ENCODE measurements at regions not wholly inside any gene's neighbourhood (a gene's known extent, or its start where the extent isn't known, plus 50 kb on each side); places are given as distances from the start of the nearest gene placed in this dataset.

DNA sequence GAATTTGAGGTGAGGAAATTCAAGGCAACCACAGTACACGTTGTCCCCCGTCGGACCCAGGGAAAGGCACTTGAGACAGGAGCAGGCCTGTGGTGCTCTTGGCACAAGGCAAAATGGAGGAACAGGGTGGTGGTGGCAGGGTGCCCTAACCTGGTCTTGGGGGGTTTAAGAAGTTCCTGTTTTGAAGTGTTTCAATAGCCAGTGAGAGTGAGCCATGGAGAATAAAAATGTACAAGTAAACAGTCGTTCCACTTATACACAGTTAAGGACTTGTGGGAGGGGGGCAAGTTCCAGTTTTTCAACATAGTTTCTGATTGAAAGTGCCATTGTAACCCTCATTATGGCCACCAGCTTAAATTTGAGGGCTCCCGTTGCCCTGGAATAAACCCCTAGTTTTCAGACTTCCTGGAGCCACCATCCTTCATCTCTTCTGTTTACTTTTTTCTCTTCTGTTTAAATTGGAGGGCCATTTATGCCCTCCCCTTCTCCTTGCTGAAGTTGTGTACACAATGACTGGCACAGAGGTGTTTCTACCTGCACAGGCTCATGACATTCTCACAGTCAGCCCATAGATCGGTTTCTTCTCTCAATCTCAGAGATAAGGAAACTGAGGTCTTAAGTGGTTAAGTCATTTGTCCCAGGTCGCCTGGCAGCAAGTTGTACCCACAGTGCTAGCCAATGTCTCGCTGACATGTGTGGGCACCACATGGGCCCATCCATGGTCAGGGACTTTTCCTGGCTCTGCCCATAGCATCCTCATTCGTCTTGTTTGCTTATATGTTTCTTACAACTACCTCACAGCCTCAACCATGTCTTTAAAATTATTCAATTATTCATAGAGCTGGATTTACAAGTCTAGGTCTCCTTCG is 66.0 kb upstream of the ST3GAL5 start:
- 96% methylated on average over 10 of the region's 10 CpGs for WGBS
- Histone ChIP-seq H3K4me3 (ENCODE audit: low read length) (no peak overlapping the region), H3K9ac (ENCODE audit: low read depth, low read length) (no peak overlapping the region), H3K4me1 (ENCODE audit: insufficient read depth, low read length) (peaks cover 19% of the 10 kb centered on the region), H3K27me3 (ENCODE audit: insufficient read depth, low read length) (no peaks in the 10 kb centered on the region), H3K36me3 (ENCODE audit: insufficient read depth, low read length) (no peaks in the 10 kb centered on the region), H3K9me3 (ENCODE audit: insufficient read depth, low read depth, low read length) (no peaks in the 10 kb centered on the region), H3K27ac (ENCODE audit: low read depth, low read length) (no peak overlapping the region)

GRCh38 chr2:85954192-85954589 is 65.4 kb upstream of the ST3GAL5 start:
- no peaks in the 10 kb centered on the region for H3K27me3 ChIP-seq (ENCODE audit: insufficient read depth, low read length)
- no peaks in the 10 kb centered on the region for H3K36me3 ChIP-seq (ENCODE audit: insufficient read depth, low read length)
- no peak overlapping the region for H3K27ac ChIP-seq (ENCODE audit: low read depth, low read length)
- peaks cover 19% of the 10 kb centered on the region for H3K4me1 ChIP-seq (ENCODE audit: insufficient read depth, low read length)
- no peak overlapping the region for H3K4me3 ChIP-seq (ENCODE audit: low read length)
- H3K9ac ChIP-seq (ENCODE audit: low read depth, low read length): no peak overlapping the region
- WGBS: 95% methylated on average over 4 of the region's 4 CpGs
- H3K9me3 ChIP-seq (ENCODE audit: insufficient read depth, low read depth, low read length): no peaks in the 10 kb centered on the region

DNA sequence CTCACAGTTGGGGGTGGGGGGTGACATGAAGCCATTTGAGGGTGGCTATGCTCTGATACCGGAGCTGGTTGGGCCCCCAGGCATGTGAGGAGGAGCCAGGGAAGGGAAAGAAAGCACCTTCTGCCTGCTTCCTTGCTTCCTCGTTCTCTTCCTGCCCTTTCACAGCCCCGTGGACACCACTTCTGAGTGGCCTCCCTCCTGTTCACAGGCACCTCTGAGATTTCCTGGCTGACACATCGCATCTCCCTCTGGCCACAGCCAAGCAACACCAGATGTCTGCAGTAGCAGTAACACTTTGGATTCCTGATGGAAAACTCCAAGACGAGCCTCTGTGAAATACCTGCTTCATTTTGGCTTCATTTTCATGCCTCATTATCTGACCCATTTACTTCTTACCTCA is 64.7 kb upstream of the ST3GAL5 start:
- Histone ChIP-seq H3K4me1 (ENCODE audit: insufficient read depth, low read length) (peaks cover 19% of the 10 kb centered on the region), H3K27me3 (ENCODE audit: insufficient read depth, low read length) (no peaks in the 10 kb centered on the region), H3K27ac (ENCODE audit: low read depth, low read length) (no peak overlapping the region), H3K4me3 (ENCODE audit: low read length) (no peak overlapping the region), H3K36me3 (ENCODE audit: insufficient read depth, low read length) (no peaks in the 10 kb centered on the region), H3K9me3 (ENCODE audit: insufficient read depth, low read depth, low read length) (peaks cover under 1% of the 10 kb centered on the region; the same call in 1 of the 2 replicates), H3K9ac (ENCODE audit: low read depth, low read length) (no peak overlapping the region)
- WGBS: 82% methylated on average over 5 of the region's 5 CpGs

- WGBS: 91% methylated on average over 8 of the region's 8 CpGs
- Histone ChIP-seq H3K27ac (ENCODE audit: low read depth, low read length) (no peak overlapping the region), H3K9me3 (ENCODE audit: insufficient read depth, low read depth, low read length) (peaks cover 9% of the 10 kb centered on the region)
Observed at GRCh38 chr2:85952196-85952734, 63.5 kb upstream of the ST3GAL5 start.

DNA sequence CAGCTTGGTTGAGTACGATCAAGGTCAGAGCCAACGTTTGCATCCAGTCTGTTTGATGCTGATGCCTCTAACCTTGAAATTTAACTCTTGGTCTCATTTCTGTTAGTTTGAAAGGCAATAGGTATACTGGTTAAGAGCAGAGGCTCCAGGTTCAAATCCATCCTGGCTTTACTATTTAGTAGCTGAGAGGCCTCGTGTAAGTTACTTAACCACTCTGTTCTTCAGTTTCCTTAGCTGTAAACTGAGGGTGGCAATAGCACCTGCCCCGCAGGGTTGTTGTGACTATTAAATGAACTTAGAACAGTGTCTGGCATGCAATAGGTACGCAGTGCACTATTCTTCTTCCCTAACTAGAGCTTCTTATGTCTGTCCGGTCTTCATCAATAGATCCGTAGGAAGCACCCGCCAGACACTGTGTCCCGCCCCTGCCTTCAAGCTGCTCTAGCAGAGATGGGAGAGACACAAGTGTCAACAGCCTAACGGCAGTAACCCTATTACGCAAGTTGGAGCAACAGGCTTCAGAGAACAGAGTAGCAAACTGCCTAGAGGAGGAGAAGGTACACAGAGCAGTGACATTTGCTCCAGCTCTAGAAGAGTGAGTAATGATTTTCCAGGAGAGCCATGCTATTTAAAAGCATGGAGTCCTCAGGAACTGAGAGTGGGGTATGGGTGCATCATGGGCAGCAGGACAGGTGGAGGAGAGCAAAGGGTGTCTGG is 62.7 kb upstream of the ST3GAL5 start:
- no peak overlapping the region for H3K9ac ChIP-seq (ENCODE audit: low read depth, low read length)
- H3K27me3 ChIP-seq (ENCODE audit: insufficient read depth, low read length): no peaks in the 10 kb centered on the region
- no peak overlapping the region for H3K27ac ChIP-seq (ENCODE audit: low read depth, low read length)
- H3K9me3 ChIP-seq (ENCODE audit: insufficient read depth, low read depth, low read length): peaks cover 9% of the 10 kb centered on the region
- 0 out of 2 replicates have a peak, but pooled peaks cover 7% of the 10 kb centered on the region for H3K4me1 ChIP-seq (ENCODE audit: insufficient read depth, low read length)
- no peaks in the 10 kb centered on the region for H3K36me3 ChIP-seq (ENCODE audit: insufficient read depth, low read length)
- WGBS: 93% methylated on average over 11 of the region's 11 CpGs
- H3K4me3 ChIP-seq (ENCODE audit: low read length): no peak overlapping the region

More at GRCh38 chr2:85952196-85952734, 63.5 kb upstream of the ST3GAL5 start:
- H3K4me3 ChIP-seq (ENCODE audit: low read length): no peak overlapping the region
- no peak overlapping the region for H3K9ac ChIP-seq (ENCODE audit: low read depth, low read length)
- no peaks in the 10 kb centered on the region for H3K27me3 ChIP-seq (ENCODE audit: insufficient read depth, low read length)
- peaks cover 14% of the 10 kb centered on the region for H3K4me1 ChIP-seq (ENCODE audit: insufficient read depth, low read length)
- H3K36me3 ChIP-seq (ENCODE audit: insufficient read depth, low read length): no peaks in the 10 kb centered on the region

- 90% methylated on average over 4 of the region's 4 CpGs for WGBS
- Histone ChIP-seq H3K27ac (ENCODE audit: low read depth, low read length) (no peak overlapping the region), H3K27me3 (ENCODE audit: insufficient read depth, low read length) (no peaks in the 10 kb centered on the region), H3K4me3 (ENCODE audit: low read length) (no peak overlapping the region), H3K36me3 (ENCODE audit: insufficient read depth, low read length) (no peaks in the 10 kb centered on the region), H3K9ac (ENCODE audit: low read depth, low read length) (no peak overlapping the region), H3K9me3 (ENCODE audit: insufficient read depth, low read depth, low read length) (peaks cover 9% of the 10 kb centered on the region), H3K4me1 (ENCODE audit: insufficient read depth, low read length) (no peaks in the 10 kb centered on the region)
Observed at GRCh38 chr2:85950743-85951142, 62.0 kb upstream of the ST3GAL5 start.

DNA sequence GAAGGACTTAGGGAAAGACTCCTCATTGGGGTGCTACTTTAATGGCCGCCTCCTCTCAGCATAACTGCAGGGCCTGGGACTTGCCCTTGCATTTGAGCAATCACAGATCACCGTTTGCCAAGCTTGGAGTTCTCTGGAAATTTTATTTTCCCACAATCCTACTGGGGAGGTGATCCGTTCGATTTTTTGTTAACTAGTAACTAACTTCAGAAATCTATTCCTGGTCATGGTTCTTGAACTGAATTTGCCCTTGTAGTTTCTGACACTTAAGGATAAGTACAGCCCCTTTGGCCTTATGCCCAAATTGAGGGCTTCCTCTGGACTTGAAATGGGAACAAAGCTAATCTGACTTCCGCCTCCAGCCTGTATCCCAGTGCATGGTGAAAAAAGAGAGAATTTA is 60.5 kb upstream of the ST3GAL5 start:
- Histone ChIP-seq H3K4me1 (ENCODE audit: insufficient read depth, low read length) (no peaks in the 10 kb centered on the region), H3K36me3 (ENCODE audit: insufficient read depth, low read length) (no peaks in the 10 kb centered on the region), H3K9me3 (ENCODE audit: insufficient read depth, low read depth, low read length) (peaks cover 9% of the 10 kb centered on the region), H3K27me3 (ENCODE audit: insufficient read depth, low read length) (no peaks in the 10 kb centered on the region), H3K9ac (ENCODE audit: low read depth, low read length) (no peak overlapping the region), H3K4me3 (ENCODE audit: low read length) (no peak overlapping the region), H3K27ac (ENCODE audit: low read depth, low read length) (no peak overlapping the region)
- 97% methylated on average over 5 of the region's 5 CpGs for WGBS

GRCh38 chr2:85947593-85947992 is 58.8 kb upstream of the ST3GAL5 start:
- no peaks in the 10 kb centered on the region for H3K36me3 ChIP-seq (ENCODE audit: insufficient read depth, low read length)
- H3K9me3 ChIP-seq (ENCODE audit: insufficient read depth, low read depth, low read length): peaks cover 12% of the 10 kb centered on the region
- no peak overlapping the region for H3K4me3 ChIP-seq (ENCODE audit: low read length)
- no peak overlapping the region for H3K27ac ChIP-seq (ENCODE audit: low read depth, low read length)
- H3K9ac ChIP-seq (ENCODE audit: low read depth, low read length): no peak overlapping the region
- no peaks in the 10 kb centered on the region for H3K27me3 ChIP-seq (ENCODE audit: insufficient read depth, low read length)
- H3K4me1 ChIP-seq (ENCODE audit: insufficient read depth, low read length): no peaks in the 10 kb centered on the region

GRCh38 chr2:85945586-85945985 is 56.8 kb upstream of the ST3GAL5 start:
- no peaks in the 10 kb centered on the region for H3K4me1 ChIP-seq (ENCODE audit: insufficient read depth, low read length)
- peaks cover 29% of the 10 kb centered on the region for H3K9me3 ChIP-seq (ENCODE audit: insufficient read depth, low read depth, low read length)
- H3K4me3 ChIP-seq (ENCODE audit: low read length): no peak overlapping the region
- H3K9ac ChIP-seq (ENCODE audit: low read depth, low read length): no peak overlapping the region
- H3K36me3 ChIP-seq (ENCODE audit: insufficient read depth, low read length): no peaks in the 10 kb centered on the region
- H3K27me3 ChIP-seq (ENCODE audit: insufficient read depth, low read length): no peaks in the 10 kb centered on the region
- H3K27ac ChIP-seq (ENCODE audit: low read depth, low read length): no peak overlapping the region

DNA sequence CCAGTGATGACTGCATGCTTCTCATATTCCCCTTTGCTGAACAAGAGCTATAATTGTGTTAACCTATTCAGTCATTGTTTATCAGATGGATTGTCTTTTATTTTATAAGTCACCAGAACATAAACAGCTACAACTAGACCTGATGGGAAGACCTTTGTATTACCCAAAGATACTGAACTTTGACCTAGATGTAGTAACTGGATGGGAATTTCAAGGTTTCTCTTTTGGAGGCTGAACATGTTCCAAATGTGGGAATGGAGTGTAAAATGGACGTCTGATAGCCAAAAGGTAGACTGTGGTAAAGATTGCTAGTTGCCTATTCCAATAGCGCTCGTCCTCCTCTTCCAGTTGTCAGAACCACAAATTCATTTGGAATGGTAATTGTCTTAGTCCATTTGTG is 56.4 kb upstream of the ST3GAL5 start:
- Histone ChIP-seq H3K9ac (ENCODE audit: low read depth, low read length) (no peak overlapping the region), H3K27me3 (ENCODE audit: insufficient read depth, low read length) (no peaks in the 10 kb centered on the region), H3K9me3 (ENCODE audit: insufficient read depth, low read depth, low read length) (peaks cover 29% of the 10 kb centered on the region), H3K36me3 (ENCODE audit: insufficient read depth, low read length) (no peaks in the 10 kb centered on the region), H3K4me3 (ENCODE audit: low read length) (no peak overlapping the region), H3K27ac (ENCODE audit: low read depth, low read length) (no peak overlapping the region), H3K4me1 (ENCODE audit: insufficient read depth, low read length) (no peaks in the 10 kb centered on the region)
- WGBS: 89% methylated on average over 3 of the region's 3 CpGs

DNA sequence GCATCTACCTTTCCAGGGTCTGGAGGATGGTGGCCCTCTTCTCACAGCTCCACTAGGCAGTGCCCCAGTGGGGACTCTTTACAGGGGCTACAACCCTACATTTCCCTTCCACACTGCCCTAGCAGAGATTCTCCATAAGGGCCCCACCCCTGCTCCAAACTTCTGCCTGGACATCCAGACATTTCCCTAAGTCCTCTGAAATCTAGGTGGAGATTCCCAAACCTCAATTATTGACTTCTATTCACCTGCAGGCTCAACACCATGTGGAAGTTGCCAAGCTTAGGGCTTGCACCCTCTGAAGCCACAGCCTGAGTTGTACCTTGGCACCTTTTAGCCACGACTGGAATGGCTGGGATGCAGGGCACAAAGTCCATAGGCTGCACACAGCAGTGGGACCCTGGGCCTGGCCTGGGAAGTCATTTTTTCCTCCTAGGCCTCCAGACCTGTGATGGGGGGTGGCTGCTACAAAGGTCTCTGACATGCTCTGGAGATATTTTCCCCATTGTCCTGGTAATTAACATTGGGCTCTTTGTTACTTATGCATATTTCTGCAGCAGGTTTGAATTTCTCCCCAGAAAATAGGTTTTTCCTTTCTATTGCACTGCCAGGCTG is 53.7 kb upstream of the ST3GAL5 start:
- no peak overlapping the region for H3K27ac ChIP-seq (ENCODE audit: low read depth, low read length)
- H3K36me3 ChIP-seq (ENCODE audit: insufficient read depth, low read length): no peaks in the 10 kb centered on the region
- no peak overlapping the region for H3K9ac ChIP-seq (ENCODE audit: low read depth, low read length)
- WGBS: 95% methylated on average over 1 of the region's 1 CpG
- H3K9me3 ChIP-seq (ENCODE audit: insufficient read depth, low read depth, low read length): peaks cover 21% of the 10 kb centered on the region
- H3K27me3 ChIP-seq (ENCODE audit: insufficient read depth, low read length): no peaks in the 10 kb centered on the region
- no peak overlapping the region for H3K4me3 ChIP-seq (ENCODE audit: low read length)
- H3K4me1 ChIP-seq (ENCODE audit: insufficient read depth, low read length): no peaks in the 10 kb centered on the region

Measured in HUES64 (cell line).